ENCODE measurements at regions not wholly inside any gene's neighbourhood (a gene's known extent, or its start where the extent isn't known, plus 50 kb on each side); places are given as distances from the start of the nearest gene placed in this dataset.

- DNase-seq: no peak
Measured at GRCh38 chr6:169988769-169989550, 237.5 kb downstream of the ERMARD start.

- no peak for DNase-seq
Measured at GRCh38 chr6:169986848-169987498, 235.6 kb downstream of the ERMARD start.

DNA sequence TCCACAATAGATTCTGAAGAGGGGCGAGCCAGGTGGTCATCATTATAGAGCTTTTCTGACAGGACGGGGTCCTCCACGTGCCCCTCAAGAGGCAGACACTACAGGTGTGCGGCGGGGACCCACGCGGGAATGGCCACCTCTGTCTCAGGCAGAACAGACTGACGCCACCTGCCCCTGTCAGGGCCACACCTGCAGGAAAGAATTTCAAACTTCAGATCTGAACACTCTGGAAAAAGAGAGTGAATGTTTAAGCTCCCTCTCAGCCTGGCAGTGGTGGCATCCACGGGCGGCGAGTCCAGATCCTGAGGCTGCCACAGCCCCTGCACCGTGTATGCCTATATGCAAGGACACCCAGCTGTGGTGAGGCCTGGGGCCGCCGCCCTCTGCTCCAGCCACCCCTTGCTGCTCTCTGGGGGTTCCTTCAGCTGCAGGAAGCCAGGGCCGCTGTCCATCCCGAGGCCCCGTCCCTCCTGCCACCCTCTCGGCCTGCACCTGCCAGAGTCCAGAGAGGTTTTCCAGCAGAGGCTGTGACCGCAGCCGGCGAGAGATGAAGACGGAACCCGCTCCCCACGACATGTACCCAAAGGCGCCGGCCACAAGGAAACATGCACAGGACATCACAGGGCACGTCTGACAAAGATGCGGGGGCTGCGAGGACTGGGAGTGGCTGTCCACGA, 234.9 kb downstream of the ERMARD start:
- no peak for DNase-seq

DNA sequence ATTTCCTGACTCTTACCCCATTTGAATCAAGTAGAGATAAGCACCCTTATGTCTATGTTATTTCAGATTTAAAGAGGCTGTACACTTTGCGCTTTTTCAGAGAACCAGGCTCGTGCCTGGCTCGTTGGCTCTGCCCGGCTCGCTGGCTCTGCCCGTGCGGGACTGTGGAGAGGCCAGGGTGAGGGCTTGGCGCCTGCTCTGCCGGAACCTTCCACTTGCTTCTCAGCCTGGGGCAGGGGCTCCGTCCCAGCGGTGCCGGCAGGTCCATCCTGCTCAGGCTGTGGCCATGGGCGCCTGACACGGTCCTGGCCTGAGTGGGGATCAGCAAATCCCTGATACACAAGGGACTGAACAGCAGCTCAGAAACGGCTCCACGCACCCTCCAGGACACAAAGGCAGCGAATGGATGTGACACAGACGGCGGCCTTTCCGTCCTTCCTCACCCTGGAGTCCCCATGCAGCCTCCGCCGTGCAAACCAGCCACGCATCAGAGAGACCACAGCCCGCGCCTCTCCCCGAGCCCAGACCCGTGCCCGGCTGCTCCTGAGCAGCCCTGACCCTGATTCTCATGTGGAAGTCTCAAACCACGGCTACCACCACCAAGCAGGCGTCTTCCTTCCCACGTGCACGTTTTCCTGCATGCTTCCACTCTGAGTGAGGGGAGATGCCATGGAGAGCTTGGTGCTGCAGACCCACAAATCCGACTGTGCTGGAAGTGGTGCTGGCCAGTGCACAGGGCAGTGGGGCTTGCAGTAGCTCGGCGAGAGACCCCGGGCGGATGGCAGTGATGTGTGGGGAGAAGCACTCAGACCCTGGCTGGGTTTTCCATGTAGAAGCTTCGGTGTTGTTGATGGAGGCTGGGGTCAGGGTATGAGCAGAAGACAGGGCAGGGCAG, 233.9 kb downstream of the ERMARD start:
- no peak for DNase-seq

- DNase-seq: no peak
Measured at GRCh38 chr6:169984181-169985120, 233.0 kb downstream of the ERMARD start.

- DNase-seq: no peak
Measured at GRCh38 chr6:169983651-169984050, 232.2 kb downstream of the ERMARD start.

DNA sequence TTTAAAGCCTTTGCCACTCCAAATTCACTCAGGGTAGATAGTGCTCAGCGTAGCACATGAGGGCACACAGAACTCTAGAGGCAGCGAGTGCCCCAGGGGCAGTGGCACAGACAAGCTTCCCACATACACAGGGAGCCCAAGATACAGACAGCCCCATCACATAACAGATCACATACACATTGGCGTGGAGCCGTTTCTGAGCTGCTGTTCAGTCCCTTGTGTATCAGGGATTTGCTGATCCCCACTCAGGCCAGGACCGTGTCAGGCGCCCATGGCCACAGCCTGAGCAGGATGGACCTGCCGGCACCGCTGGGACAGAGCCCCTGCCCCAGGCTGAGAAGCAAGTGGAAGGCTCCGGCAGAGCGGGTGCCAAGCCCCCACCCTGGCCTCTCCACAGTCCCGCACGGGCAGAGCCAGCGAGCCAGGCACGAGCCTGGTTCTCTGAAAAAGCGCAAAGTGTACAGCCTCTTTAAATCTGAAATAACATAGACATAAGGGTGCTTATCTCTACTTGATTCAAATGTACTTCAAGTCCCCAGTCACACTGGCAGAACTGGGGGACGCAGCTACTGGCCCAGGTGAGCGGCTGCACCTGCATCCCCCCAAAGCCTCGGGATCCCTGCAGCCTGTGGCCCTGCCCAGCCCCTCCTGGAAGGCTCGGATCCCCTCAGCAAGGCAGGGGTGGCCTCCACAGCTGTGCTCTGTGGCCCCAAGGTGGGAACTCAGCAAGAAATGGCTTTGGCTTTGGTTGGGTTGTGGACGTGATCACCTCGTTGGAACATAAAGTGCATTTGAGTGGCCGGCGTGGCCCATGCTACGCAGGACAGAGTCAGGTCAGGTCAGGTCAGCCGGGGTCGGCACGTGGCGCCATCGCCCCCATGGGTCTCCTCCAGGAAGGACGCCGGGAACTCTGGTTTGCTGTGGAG, 231.3 kb downstream of the ERMARD start:
- no peak for DNase-seq

DNA sequence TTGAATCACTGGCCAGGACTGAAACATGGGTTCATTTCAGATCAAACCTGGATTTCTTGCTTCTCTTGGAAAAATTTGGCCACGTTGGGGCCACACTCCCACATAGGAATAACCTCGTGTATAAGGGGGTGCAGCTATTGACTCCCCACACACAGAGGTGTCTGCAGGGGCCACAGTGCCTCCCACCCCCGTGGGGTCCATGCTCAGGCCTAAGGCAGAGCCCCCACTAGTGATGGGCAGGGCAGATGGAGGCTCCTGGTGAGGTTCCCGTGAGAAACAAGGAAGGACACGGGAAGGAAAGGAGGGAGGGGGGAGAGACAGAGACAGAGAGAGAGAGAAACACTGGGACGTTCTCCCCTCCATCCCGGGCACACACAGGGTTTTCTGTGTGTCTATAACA, 230.5 kb downstream of the ERMARD start:
- no peak for DNase-seq

DNA sequence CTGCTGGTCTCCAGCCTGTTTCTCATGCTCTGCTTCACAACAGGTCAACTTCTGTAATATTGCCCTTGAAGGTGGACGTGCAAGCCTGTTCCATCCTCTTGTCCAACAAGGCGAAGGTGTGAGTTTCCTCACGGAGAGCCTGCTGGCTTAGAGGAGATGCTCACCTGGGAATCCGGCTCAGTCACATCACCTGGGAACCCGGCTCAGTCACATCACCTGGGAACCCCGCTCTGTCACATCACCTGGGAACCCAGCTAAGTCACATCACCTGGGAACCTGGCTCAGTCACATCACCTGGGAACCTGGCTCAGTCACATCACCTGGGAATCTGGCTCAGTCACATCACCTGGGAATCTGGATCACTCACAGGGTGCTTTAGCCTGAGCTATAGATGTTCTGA, 230.1 kb downstream of the ERMARD start:
- no peak for DNase-seq

DNA sequence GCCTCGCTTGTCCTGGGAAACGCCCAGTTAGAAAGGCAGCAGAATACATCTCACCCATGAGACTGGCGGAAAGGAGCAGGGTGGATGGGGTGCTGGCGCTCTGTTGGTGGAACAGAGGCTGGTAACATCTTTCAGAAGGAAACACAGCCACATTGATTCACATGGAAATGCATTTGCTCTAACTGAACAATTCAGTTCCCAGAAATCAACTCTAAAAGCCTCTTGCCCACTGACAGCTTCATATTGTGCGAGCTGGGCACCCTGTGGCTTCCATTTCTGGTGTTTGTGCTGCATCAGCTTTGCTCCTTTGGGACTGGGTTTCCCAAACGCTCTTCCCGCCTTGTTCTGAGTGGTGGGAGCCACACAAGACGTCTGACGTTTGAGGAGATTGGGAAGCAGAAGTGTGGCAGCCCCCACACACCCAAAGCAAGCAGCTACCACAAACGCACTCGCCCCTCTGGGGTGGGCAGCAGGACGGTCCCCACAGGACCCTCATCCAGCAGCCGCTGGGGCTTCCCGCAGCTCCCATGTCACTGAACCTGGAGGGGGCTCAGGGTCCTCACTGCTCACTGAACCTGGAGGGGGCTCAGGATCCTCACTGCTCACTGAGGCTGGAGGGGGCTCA, 229.5 kb downstream of the ERMARD start:
- DNase-seq: no peak

GRCh38 chr6:169979873-169980432, 228.5 kb downstream of the ERMARD start:
- no peak for DNase-seq

- no peak for DNase-seq
Measured at GRCh38 chr6:169978615-169979161, 227.3 kb downstream of the ERMARD start.

- DNase-seq: no peak
Measured at GRCh38 chr6:169977434-169978265, 226.2 kb downstream of the ERMARD start.

- no peak for DNase-seq
Measured at GRCh38 chr6:169976301-169977081, 225.1 kb downstream of the ERMARD start.

DNA sequence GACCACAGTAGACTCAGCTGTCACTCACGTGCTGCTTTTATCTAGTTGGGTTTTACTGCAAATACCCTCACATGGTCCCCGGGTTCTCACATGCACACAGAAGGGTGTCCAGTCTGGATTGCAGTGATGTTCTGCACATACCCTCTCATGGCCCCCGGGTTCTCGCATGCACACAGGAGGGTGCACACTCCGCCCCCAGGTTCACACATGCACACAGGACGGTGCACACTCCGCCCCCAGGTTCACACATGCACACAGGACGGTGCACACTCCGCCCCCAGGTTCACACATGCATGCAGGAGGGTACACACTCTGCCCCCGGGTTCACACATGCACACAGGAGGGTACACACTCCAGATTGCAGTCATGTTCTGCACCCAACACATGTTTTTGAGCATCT, 224.3 kb downstream of the ERMARD start:
- no peak for DNase-seq

DNA sequence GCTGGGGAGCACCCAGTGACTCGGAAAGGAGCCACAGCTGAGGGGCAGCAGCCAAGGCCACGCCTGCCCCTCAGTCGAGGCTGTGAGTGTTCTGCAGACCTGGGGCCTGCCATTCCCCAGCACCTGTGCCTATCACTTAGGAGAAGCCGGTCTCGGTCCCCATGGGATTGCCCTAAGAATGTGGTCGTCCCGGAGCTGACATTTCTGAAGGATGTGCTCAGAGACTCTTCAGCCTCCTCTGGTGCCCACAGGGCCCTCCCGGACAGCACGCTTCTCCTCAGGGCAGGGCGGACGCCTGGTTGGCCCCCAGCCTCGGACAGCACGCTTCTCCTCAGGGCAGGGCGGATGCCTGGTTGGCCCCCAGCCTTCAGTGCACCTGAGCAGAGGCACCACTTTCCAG, 223.9 kb downstream of the ERMARD start:
- DNase-seq: no peak

DNA sequence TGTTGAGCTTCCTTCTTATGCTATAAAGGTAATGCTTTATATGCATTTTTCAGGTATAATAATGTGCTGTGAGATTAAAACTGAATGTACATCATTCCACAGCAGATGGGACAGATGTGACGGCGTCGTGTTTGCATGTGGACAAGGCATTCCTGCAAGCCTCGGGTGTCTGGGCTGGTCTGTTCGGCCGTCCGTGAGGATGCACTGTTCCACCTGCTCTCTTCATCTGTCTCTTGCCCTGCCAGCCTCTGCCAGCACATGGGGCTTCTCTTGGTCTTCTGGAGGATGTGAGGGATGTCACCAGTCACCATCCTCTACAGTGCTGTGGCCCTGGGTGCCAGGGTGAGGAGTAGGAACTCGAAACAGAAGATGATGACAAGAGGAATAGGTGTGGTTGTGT, 223.2 kb downstream of the ERMARD start:
- DNase-seq: no peak

Data from NCI-H69 (cell line).